Hematopoietic multipotent progenitor cell treated with erythropoietin and hydrocortisone succinate and interleukin-3 and kit ligand, for 17 days (in vitro differentiated cells): ENCODE measurements at regions not wholly inside any gene's neighbourhood (a gene's known extent, or its start where the extent isn't known, plus 50 kb on each side); places are given as distances from the start of the nearest gene placed in this dataset.
"Not testable (repeated sequence)": the region's sequence is repeated elsewhere in the genome, so short reads cannot be mapped to it uniquely, and the experiment has no call there.

Source experiments
- DNase-seq: peaks from one replicate; pipeline ENCODE4 v3.0.0-alpha.2; 2015; ENCODE audit warnings: low spot score

DNA sequence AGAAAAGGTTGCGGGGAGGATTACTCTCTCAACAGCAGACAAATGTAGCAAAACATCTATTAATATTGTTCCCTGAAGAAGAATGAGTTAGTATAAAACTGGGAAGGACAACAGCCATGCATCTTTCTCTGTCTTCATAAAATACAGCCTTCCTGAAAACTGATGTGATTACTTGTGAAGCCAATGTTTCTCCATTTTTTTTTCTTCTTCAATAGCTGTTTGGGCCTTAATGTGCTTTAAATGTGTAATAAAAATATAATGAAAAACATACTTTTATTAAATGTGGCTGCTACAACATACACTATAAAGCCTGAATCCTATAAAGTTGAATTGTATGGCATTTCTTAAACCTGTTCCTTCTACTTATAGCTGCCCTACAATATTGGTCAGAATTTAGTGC, 146.3 kb upstream of the LMCD1 start:
- no peak for DNase-seq

GRCh38 chr3:8356066-8356465, 145.6 kb upstream of the LMCD1 start:
- DNase-seq, result not testable (repeated sequence)

GRCh38 chr3:8357859-8358258, 143.8 kb upstream of the LMCD1 start:
- no peak for DNase-seq

GRCh38 chr3:8359133-8359532, 142.5 kb upstream of the LMCD1 start:
- no peak for DNase-seq

DNA sequence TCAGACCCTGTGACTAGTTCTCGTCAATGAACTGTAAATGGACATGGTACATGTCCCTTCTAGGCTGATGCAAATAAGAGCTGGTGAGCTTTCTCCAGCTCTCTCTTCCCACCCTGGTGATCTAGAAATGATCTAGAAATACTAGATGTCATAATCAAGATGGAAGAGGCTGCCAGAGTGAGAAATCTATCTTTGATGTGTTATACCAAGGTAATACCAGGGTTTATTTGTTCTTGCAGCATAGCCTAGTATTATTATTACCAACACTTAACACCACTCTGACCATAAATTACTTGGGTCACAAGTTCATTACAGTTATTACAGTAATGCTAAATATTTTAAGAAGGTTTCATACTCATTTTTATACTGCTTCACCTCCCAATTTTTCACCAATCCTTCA, 138.4 kb upstream of the LMCD1 start:
- DNase-seq, result no peak

- DNase-seq, result no peak
Observed at GRCh38 chr3:8365541-8365940, 136.1 kb upstream of the LMCD1 start.

- no peak for DNase-seq
Observed at GRCh38 chr3:8366219-8366810, 135.3 kb upstream of the LMCD1 start.

DNA sequence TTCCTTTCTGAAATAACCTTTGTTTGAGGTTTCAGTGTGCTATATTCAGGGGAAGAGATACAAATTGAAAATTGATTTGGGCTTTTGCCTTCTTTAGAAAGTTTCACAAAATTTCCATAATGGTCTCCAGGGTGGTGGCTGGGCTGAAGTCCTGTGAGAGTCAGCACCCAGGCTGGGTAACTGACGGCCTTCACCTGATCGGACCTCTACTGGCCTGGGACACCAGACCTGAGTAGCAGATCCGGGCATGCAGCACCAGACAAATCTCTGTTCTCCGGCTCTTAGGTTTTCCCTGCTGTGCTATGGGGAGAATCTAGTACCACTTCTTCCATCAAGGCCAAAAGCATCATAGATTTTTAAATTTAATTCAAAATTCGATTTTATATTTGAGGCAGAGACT, 133.0 kb upstream of the LMCD1 start:
- DNase-seq, result no peak

DNA sequence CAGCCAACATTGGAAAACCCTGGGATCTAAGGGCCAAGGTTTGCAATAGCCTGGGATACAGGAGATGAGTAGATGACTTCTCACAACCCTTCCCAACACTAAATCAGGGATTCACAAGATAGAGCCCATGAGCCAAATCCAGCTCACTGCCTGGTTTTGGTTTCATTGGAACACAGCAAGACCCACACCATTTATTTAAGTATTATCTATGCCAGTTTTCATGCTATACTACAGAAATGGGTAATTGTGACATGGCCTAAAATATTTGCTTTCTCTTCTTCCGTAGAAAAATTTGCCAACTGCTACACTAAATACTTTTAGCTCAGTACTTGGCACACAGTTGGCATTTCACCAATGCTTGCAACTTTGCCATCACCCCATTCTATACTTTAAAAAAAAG, 132.0 kb upstream of the LMCD1 start:
- no peak for DNase-seq

GRCh38 chr3:8371085-8371551, 130.5 kb upstream of the LMCD1 start:
- DNase-seq, result peak; percentile 15

DNA sequence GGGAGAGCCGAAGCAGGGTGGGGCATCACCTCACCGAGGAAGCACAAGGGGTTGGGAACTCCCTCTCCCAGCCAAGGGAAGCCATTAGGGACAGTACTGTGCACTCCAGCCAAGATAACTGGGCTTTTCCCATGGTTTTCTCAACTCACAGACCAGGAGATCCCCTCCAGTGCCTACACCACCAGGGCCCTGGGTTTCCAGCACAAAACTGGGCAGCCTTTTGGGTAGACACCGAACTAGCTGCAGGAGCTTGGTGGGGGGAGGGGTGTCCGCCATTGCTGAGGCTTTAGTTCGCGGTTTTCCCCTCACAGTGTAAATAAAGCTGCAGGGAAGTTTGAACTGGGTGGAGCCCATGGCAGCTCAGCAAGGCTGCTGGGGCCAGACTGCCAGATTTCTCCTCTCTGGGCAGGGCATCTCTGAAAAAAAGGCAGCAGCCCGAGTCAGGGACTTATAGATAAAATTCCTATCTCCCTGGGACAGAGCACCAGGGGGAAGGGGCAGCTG, 129.6 kb upstream of the LMCD1 start:
- DNase-seq, result no peak

DNA sequence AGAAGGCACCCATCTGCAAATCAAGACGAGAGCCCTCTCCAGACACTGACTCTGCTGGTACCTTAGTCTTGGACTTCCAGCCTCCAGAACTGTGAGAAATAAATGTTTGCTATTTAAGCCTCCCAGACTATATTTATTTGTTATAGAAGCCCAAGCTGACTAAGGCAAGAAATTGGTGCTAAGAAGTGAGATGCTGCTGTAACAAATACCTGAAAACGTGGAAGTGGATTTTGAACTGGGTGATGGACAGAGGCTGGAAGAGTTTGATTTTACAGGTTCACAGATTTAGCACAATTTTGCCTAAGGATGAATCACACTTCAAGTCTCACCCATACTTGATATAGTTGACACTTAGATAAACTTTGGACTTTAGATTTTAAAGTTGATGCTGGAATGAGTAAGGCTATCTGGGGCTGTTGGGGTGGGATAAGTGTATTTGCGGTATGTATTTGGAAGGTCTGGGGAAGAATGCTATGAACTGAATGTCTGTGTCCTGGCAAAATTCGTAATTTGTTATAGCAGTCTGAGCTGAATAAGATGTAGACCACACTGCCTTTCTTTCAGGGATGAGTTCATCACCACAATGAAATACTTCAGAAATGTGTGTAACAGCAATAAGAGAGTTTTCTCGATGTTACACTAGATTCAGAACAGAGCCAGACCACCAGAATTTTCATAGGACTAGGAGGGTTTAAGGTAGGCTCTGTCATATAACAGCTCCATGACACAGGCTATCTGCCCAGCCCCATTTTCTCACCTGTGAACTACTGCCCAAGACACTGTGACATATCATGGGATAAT, 120.5 kb upstream of the LMCD1 start:
- DNase-seq, result no peak

DNA sequence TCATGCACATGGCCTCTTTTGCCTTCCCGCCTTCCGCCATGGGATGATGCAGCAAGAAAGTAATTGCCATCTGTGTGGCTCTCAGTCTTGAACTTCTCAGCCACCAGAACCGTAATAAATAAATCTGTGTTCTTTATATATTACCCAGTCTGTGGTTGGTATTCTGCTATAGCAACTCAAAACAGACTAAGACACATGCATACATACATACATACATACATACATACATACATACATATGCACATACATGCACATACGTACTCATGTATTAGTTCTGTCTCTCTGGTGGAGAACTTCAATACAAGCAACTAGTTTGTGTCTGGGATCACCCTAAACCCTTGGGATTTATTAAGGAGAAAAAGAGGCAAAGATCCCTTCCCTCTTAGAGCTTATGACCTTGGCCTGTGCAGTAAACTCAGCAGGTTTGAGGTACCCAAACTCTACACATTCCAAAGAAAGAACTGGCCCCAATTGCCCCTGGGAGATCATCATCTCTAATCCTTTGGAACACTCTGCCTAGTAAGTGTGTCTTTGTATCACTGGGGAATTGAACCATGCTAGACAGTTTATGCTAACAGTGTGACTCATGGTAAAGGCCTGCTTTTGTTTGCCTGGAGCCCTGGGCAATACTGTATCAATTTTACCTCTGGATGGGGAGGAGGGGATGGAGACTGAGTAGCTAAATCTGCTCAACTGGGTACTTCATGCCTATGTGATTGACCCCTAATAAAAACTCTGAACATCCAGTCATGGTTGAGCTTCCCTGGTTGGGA, 115.6 kb upstream of the LMCD1 start:
- no peak for DNase-seq

- no peak for DNase-seq
Observed at GRCh38 chr3:8387571-8387970, 114.1 kb upstream of the LMCD1 start.

- DNase-seq, result no peak
Observed at GRCh38 chr3:8399686-8400085, 101.9 kb upstream of the LMCD1 start.

GRCh38 chr3:8400911-8401310, 100.7 kb upstream of the LMCD1 start:
- DNase-seq, result no peak

DNA sequence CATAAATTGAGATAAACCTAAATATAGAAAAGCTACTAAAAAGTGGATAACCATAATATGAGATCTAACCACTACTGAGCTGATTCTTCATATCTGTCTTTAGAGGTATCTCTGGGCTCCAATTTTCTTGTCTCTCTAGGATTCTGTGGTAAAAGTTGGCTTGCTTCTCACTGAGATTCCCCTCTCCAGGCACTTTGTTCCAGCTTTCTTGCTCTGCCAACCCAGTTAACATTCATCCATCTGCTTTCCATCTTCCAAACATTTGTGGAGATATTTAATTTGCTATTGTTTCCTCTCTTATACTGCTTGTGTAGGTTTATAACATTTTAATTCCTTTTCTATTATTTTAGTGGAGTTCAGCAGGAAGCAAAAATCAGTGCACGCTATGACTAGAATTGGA, 97.6 kb upstream of the LMCD1 start:
- DNase-seq, result no peak

GRCh38 chr3:8405144-8405543, 96.5 kb upstream of the LMCD1 start:
- no peak for DNase-seq

DNA sequence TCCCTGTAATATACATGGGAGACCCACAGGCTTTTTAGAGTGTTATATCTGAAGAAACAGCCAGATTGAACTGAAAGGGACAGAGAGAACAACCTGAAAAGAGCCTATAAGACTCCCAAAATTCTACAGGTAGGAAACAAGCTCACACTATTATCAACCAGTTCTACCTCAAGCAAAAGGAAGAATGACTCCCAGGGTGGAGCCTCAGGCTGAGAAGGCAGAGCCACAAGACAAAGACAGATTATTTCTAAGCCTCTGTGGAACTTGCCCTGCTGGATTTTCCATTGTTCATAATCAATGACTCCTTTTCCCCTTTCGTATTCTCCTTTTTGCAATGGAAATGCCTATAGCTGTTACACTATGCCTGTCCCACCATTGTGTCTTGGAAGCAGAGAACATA, 95.1 kb upstream of the LMCD1 start:
- DNase-seq, result no peak

GRCh38 chr3:8413337-8413926, 88.2 kb upstream of the LMCD1 start:
- DNase-seq, result no peak

- no peak for DNase-seq
Observed at GRCh38 chr3:8416965-8417364, 84.7 kb upstream of the LMCD1 start.

DNA sequence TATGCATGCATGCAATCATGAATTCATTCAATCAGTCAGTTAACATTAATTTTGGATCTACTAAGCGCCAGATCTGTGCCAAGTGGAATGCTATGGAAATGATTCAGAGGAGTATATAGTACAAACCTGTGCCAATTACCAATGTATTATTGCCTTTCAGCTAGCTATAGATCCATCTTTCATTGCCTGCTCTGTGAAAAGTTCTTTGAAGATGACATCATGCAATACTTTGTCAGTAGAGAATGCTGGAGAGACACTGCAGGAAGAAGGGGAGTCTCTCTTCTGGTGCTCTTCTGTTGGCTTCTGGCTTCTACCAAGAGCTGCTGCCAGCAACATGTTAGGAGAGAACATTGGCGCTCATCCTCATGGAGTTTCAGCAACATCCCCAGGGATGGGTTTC, 81.0 kb upstream of the LMCD1 start:
- DNase-seq, result no peak

GRCh38 chr3:8421267-8421666, 80.4 kb upstream of the LMCD1 start:
- no peak for DNase-seq
